ENCODE measurements at regions not wholly inside any gene's neighbourhood (a gene's known extent, or its start where the extent isn't known, plus 50 kb on each side); places are given as distances from the start of the nearest gene placed in this dataset.
A peak's percentile ranks its signal among the peaks of the same experiment; 100 is the strongest.
"Not testable (repeated sequence)": the region's sequence is repeated elsewhere in the genome, so short reads cannot be mapped to it uniquely, and the experiment has no call there.

- peak; percentile 35 for DNase-seq
- H3K36me3 ChIP-seq (replicated peaks; ENCODE audit: control insufficient read depth, insufficient read depth, low read length): no peaks in the 10 kb centered on the region
- H3K27me3 ChIP-seq (ENCODE audit: control insufficient read depth, insufficient read depth, low read length): peaks cover 47% of the 10 kb centered on the region
- H3K4me3 ChIP-seq (ENCODE audit: insufficient read depth, low read depth, low read length): no peak overlapping the region
Observed at GRCh38 chr2:75870133-75870532, 159.4 kb upstream of the GCFC2 start.

DNA sequence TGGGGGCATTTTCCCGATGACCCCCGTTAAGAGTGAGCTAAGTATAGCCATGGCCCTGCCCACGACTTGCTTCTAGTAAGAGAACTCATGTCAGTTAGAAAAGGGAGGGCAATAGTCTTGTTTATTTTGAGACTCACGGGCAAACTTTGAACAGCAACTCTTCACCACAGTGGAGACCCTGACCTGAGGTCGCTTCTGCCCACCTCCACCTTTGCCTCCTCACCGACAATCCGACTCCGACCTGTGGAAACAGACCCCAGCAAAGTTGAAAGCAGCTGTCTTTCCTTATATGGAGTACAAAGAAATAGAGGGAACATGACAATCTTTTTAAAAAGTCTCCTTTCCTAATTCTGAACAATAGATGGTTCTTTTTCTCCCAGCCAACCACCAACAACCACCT, 155.0 kb upstream of the GCFC2 start:
- Histone ChIP-seq H3K27me3 (ENCODE audit: control insufficient read depth, insufficient read depth, low read length) (peaks cover 28% of the 10 kb centered on the region), H3K36me3 (replicated peaks; ENCODE audit: control insufficient read depth, insufficient read depth, low read length) (no peaks in the 10 kb centered on the region), H3K4me3 (ENCODE audit: insufficient read depth, low read depth, low read length) (no peak overlapping the region)
- DNase-seq: no peak

GRCh38 chr2:75865083-75865482, 154.4 kb upstream of the GCFC2 start:
- peaks cover 25% of the 10 kb centered on the region for H3K27me3 ChIP-seq (ENCODE audit: control insufficient read depth, insufficient read depth, low read length)
- no peaks in the 10 kb centered on the region for H3K36me3 ChIP-seq (replicated peaks; ENCODE audit: control insufficient read depth, insufficient read depth, low read length)
- no peak overlapping the region for H3K4me3 ChIP-seq (ENCODE audit: insufficient read depth, low read depth, low read length)
- DNase-seq: no peak

DNA sequence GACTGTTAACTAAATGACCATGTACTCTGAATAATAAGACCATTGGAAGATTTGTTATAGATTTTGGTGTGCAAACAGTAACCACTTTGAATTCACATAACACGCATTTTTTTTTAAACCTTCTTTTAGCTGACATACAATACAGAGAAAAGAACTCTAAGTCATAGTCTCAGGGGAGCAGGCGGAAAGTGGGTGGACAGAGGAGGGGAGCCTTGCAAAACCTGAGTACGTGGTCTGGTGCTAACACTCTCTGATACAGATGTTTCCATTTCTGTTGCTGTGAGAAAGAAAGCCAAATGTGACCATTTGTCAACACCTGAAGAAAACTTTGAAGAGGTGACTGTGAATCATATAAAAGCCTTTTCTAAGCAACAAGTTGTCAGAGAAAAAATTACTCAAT, 151.8 kb upstream of the GCFC2 start:
- DNase-seq: no peak
- no peak overlapping the region for H3K4me3 ChIP-seq (ENCODE audit: insufficient read depth, low read depth, low read length)

DNA sequence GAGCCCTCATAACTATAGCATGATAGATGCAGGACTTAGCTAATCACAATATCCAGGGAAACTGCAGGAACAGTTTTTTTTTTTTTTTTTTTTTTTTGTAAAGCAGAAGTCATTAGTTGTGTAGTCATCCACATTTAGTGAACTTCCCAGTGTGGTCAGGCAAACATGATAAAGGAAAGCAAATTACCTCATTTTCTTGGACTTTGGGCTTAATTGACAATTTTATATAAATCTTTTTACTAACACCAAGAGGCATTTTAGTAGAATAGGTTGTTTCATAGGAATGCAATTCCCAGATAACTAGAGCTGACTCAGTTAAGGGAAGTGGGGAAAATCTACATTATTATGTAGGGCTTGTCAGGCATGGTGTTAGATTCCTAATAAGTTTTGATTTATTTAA, 142.7 kb upstream of the GCFC2 start:
- Histone ChIP-seq H3K27me3 (ENCODE audit: control insufficient read depth, insufficient read depth, low read length) (no peaks in the 10 kb centered on the region), H3K4me3 (ENCODE audit: insufficient read depth, low read depth, low read length) (no peak overlapping the region), H3K36me3 (replicated peaks; ENCODE audit: control insufficient read depth, insufficient read depth, low read length) (no peaks in the 10 kb centered on the region)
- DNase-seq: no peak

More for the DNA sequence above, 151.8 kb upstream of the GCFC2 start:
- H3K36me3 ChIP-seq (replicated peaks; ENCODE audit: control insufficient read depth, insufficient read depth, low read length): no peaks in the 10 kb centered on the region
- H3K27me3 ChIP-seq (ENCODE audit: control insufficient read depth, insufficient read depth, low read length): peaks cover 5% of the 10 kb centered on the region; the same call in 1 of the 2 replicates

- no peaks in the 10 kb centered on the region for H3K27me3 ChIP-seq (ENCODE audit: control insufficient read depth, insufficient read depth, low read length)
- DNase-seq: no peak
- no peaks in the 10 kb centered on the region for H3K36me3 ChIP-seq (replicated peaks; ENCODE audit: control insufficient read depth, insufficient read depth, low read length)
- H3K4me3 ChIP-seq (ENCODE audit: insufficient read depth, low read depth, low read length): no peak overlapping the region
Observed at GRCh38 chr2:75852639-75853038, 141.9 kb upstream of the GCFC2 start.

GRCh38 chr2:75846683-75847190, 136.0 kb upstream of the GCFC2 start:
- H3K36me3 ChIP-seq (replicated peaks; ENCODE audit: control insufficient read depth, insufficient read depth, low read length): no peaks in the 10 kb centered on the region
- no peak overlapping the region for H3K4me3 ChIP-seq (ENCODE audit: insufficient read depth, low read depth, low read length)
- DNase-seq: no peak
- no peaks in the 10 kb centered on the region for H3K27me3 ChIP-seq (ENCODE audit: control insufficient read depth, insufficient read depth, low read length)

DNA sequence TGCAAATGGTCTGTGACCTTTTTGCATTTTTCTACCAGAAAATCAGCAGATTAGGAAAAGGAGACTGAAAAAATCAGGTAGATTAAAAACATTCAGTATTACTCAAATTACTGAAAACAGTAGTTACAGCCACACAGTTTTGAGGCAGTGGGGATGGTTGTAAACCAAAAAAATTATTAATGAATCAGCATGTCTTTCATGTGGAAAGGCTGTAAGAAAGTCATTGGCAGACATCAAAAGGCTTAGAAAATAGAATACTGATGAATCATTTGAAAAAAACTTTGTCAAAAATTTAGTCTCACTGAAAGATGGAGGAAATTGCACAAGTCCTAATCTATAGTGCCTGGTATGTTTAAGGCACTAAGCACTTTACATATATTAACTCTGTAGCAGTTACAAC, 133.9 kb upstream of the GCFC2 start:
- no peak for DNase-seq
- Histone ChIP-seq H3K4me3 (ENCODE audit: insufficient read depth, low read depth, low read length) (no peak overlapping the region), H3K36me3 (replicated peaks; ENCODE audit: control insufficient read depth, insufficient read depth, low read length) (no peaks in the 10 kb centered on the region), H3K27me3 (ENCODE audit: control insufficient read depth, insufficient read depth, low read length) (no peaks in the 10 kb centered on the region)

DNA sequence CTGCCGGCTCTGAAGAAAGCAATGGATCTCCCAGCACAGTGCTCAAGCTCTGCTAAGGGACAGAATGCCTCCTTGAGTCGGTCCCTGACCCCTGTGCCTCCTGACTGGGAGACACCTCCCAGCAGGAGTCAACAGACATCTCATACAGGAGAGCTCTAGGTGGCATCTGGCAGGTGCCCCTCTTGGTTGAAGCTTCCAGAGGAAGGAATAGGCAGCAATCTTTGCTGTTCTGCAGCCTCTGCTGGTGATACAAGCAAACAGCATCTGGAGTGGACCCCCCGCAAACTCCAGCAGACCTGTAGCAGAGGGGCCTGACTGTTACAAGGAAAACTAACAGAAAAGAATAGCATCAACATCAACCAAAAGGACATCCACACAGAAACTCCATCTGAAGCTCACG, 123.9 kb upstream of the GCFC2 start:
- not testable (repeated sequence) for H3K27me3 ChIP-seq (ENCODE audit: control insufficient read depth, insufficient read depth, low read length); DNase-seq

DNA sequence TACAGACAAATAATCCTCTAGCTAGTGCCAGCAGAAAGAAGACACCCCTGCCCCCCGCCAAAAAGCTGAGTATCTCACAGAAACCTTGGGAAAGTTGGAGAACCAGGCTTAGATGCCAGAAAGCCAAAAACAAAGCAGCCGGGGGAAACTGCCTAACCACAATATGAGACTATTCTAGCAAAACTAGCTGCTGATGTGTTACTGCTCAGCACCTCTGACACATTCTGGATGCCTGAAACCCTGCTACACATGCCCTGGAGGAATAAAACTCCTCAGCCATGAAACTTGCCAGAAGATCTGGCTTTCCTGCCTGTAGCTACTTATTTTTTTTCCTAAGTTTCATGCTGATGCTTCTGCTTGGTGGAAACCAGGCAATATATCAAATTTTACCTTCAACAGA, 122.7 kb upstream of the GCFC2 start:
- DNase-seq: no peak
- no peaks in the 10 kb centered on the region for H3K36me3 ChIP-seq (replicated peaks; ENCODE audit: control insufficient read depth, insufficient read depth, low read length)
- no peak overlapping the region for H3K4me3 ChIP-seq (ENCODE audit: insufficient read depth, low read depth, low read length)
- H3K27me3 ChIP-seq (ENCODE audit: control insufficient read depth, insufficient read depth, low read length): no peaks in the 10 kb centered on the region

More for the DNA sequence above, 123.9 kb upstream of the GCFC2 start:
- not testable (repeated sequence) for H3K36me3 ChIP-seq (replicated peaks; ENCODE audit: control insufficient read depth, insufficient read depth, low read length); H3K4me3 ChIP-seq (ENCODE audit: insufficient read depth, low read depth, low read length)

GRCh38 chr2:75828826-75829225, 118.1 kb upstream of the GCFC2 start:
- no peak for DNase-seq
- Histone ChIP-seq H3K4me3 (ENCODE audit: insufficient read depth, low read depth, low read length) (no peak overlapping the region), H3K27me3 (ENCODE audit: control insufficient read depth, insufficient read depth, low read length) (no peaks in the 10 kb centered on the region), H3K36me3 (replicated peaks; ENCODE audit: control insufficient read depth, insufficient read depth, low read length) (no peaks in the 10 kb centered on the region)

GRCh38 chr2:75823515-75823914, 112.8 kb upstream of the GCFC2 start:
- H3K4me3 ChIP-seq (ENCODE audit: insufficient read depth, low read depth, low read length); H3K36me3 ChIP-seq (replicated peaks; ENCODE audit: control insufficient read depth, insufficient read depth, low read length); DNase-seq; H3K27me3 ChIP-seq (ENCODE audit: control insufficient read depth, insufficient read depth, low read length): not testable (repeated sequence)

DNA sequence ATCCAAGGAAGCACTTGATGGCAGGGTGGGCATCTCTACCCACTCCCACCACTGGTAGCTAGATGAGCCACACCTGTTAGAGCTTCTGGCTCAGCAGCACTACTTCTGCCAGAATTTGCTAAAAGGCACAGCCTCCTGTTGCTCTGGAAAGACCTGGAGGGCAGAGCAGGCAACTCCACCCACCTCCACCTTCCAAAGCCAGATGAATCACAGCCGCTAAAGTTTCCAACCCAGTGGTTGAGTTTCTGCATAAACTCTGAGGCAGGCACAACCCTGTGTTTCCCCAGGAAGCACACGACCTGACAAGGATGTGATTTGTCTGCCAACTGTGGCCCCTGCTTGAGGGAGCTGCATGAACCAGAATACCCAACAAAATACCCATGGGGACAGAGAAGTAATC, 111.6 kb upstream of the GCFC2 start:
- Histone ChIP-seq H3K27me3 (ENCODE audit: control insufficient read depth, insufficient read depth, low read length) (no peaks in the 10 kb centered on the region), H3K4me3 (ENCODE audit: insufficient read depth, low read depth, low read length) (no peak overlapping the region)
- no peak for DNase-seq

DNA sequence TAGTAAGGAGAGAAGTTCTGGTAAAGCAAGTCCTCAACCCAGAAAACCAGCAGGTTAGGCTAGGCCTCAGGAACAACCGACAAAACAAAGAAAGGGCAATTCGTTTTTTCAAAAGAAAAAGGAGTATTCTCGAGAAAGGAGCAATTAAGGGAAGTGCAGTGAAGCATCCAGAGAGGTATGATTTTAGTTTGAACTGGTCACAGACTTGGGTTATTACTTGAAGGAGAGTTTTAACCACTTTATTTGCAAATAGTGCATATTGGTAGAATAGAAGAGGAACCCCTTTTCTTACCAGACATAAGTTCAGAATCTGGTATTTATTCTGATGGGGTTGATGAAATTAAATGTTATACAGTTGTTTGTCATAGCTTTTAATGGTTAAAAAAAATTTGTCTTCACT, 110.0 kb upstream of the GCFC2 start:
- H3K27me3 ChIP-seq (ENCODE audit: control insufficient read depth, insufficient read depth, low read length): no peaks in the 10 kb centered on the region
- no peak overlapping the region for H3K4me3 ChIP-seq (ENCODE audit: insufficient read depth, low read depth, low read length)
- H3K36me3 ChIP-seq (replicated peaks; ENCODE audit: control insufficient read depth, insufficient read depth, low read length): no peaks in the 10 kb centered on the region
- no peak for DNase-seq

More for the DNA sequence above, 111.6 kb upstream of the GCFC2 start:
- no peaks in the 10 kb centered on the region for H3K36me3 ChIP-seq (replicated peaks; ENCODE audit: control insufficient read depth, insufficient read depth, low read length)

GRCh38 chr2:75810611-75811330, 100.1 kb upstream of the GCFC2 start:
- Histone ChIP-seq H3K36me3 (replicated peaks; ENCODE audit: control insufficient read depth, insufficient read depth, low read length) (no peaks in the 10 kb centered on the region), H3K27me3 (ENCODE audit: control insufficient read depth, insufficient read depth, low read length) (no peaks in the 10 kb centered on the region), H3K4me3 (ENCODE audit: insufficient read depth, low read depth, low read length) (no peak overlapping the region)
- no peak for DNase-seq
